Head of caudate nucleus (tissue), 42 donors: ENCODE measurements at regions not wholly inside any gene's neighbourhood (a gene's known extent, or its start where the extent isn't known, plus 50 kb on each side); places are given as distances from the start of the nearest gene placed in this dataset.

Source experiments
- DNase-seq, 42 donors: peaks; one replicate each; pipeline versions ENCODE4 v3.0.0 to v3.0.0-alpha.2; 2020 to 2021; ENCODE audit warnings: mixed read lengths in 7 of 42
- intact Hi-C: fragments of 100-400 bp; cut with DNase I; formaldehyde crosslinking; loops from one replicate; pipeline ENCODE4 v1.15.0; 2022

DNA sequence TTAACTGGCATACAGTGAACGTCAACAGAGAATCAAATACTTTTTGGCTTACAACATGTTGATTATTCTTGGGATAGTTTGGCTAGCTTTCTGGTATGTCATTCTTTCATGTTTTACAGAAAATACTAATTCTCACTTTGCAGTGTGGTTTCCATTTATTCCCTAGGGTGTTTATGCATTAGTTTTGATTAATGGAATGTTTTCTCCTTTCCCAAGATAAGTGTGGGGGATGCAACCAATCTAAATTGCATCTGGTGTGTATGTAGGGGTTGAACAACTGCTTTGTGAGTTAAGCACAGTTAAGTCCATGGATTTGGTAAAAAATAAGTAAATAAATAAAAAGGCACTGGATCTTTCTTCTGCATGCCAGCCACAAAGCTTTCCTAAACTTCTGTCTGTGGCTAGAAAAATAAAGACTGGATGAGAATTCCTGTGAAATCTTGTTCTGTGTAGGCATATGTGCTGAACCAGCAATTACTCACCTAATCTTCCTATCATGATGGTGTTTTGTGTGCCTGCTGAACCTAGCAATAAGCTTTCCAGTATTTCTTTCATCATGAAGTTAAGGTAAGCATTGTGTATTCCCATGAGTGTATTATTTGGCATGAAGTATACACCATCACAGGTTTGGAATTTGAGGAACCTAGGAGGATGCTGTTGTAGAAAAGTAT is 50.6 kb upstream of the TENM3 start:
- no peak for DNase-seq
- intact Hi-C loops, result no loop called here

DNA sequence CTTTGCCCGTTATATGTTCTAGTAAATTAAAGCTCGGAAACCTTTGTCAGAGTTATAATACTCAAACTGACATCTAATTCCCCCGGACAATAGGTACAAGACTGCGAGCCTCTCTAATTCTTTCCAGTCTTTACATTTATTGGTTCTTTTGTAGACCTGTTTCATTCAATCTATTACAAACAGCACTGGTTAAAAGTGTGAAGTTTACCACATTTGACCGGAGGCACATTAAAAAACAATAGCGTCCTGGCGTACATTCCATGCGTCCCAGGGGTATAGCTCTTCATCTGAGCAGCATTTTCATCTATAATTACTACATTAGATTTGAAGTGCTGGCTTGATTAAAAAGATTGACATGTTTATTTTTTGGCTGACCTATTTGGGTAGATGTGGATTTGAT is 49.9 kb upstream of the TENM3 start:
- no peak for DNase-seq
- intact Hi-C loops, result no loop called here
